ENCODE measurements at regions not wholly inside any gene's neighbourhood (a gene's known extent, or its start where the extent isn't known, plus 50 kb on each side); places are given as distances from the start of the nearest gene placed in this dataset.

DNA sequence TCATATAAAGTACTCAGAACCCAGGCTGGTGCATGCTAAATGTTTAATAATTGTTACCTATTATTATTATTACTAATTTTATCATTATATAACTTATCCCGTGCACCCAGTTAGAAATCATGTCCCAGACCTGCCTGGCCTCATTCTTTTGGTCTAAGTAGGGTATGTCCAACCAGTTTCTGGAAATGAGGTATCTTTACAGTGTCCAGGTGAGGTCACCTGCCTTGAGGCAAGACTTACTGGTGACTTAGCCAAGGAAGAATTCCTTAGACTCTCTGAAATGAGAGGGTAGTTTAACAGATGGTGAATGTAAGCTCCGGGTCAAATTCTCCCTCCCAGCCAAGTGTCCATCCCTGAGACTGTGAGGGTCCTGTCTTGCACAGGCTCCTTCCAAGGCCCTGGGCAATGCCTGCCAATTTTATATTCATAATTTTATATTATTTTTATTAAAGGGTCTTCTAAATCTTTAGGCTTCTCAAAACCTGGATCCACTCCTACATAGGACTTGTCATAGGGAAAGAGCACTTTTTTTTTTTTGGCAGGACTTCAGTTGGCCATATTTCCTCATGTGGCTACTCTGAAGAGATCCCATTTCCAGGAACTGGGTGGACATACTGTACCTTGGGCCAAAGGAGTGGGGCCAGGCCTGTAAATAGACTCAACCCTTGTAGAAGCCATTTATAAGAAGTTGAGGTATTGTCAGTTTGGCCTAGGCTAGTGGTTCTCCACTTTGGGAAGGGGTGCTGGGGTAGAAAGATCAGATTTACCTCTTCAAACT lies 96.7 kb upstream of the KCNA3 start:
- TF ChIP-seq, protein P1, sequence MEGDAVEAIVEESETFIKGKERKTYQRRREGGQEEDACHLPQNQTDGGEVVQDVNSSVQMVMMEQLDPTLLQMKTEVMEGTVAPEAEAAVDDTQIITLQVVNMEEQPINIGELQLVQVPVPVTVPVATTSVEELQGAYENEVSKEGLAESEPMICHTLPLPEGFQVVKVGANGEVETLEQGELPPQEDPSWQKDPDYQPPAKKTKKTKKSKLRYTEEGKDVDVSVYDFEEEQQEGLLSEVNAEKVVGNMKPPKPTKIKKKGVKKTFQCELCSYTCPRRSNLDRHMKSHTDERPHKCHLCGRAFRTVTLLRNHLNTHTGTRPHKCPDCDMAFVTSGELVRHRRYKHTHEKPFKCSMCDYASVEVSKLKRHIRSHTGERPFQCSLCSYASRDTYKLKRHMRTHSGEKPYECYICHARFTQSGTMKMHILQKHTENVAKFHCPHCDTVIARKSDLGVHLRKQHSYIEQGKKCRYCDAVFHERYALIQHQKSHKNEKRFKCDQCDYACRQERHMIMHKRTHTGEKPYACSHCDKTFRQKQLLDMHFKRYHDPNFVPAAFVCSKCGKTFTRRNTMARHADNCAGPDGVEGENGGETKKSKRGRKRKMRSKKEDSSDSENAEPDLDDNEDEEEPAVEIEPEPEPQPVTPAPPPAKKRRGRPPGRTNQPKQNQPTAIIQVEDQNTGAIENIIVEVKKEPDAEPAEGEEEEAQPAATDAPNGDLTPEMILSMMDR (IDR thresholded peaks at IDR 0.05), result no peak
- TF ChIP-seq EP300 (IDR thresholded peaks at IDR 0.05), result no peak
- no peak for TF ChIP-seq POLR2A (IDR thresholded peaks at IDR 0.05)
